Ovary (tissue), 7 donors: ENCODE measurements at regions not wholly inside any gene's neighbourhood (a gene's known extent, or its start where the extent isn't known, plus 50 kb on each side); places are given as distances from the start of the nearest gene placed in this dataset.

Experiments used
- DNase-seq, 5 donors: peaks; one replicate each; pipeline ENCODE4 v3.0.0-alpha.2; 2019 to 2020
- H3K27ac ChIP-seq, 2 donors: fragments of 200-600 bp; one replicate each; pipeline versions ENCODE4 v1.5.1 to v1.8.0; 2019 to 2022
- H3K27me3 ChIP-seq: fragments of 200-600 bp; one replicate; pipeline ENCODE4 v1.8.0; 2022
- H3K36me3 ChIP-seq: fragments of 200-600 bp; sonication (generic); one replicate; pipeline ENCODE4 v1.5.1; 2019
- H3K4me1 ChIP-seq: one replicate; pipeline ENCODE4 v1.8.1; 2013; ENCODE audit warnings: mild to moderate bottlenecking, moderate library complexity; ENCODE audit not compliant: insufficient read depth
- H3K4me3 ChIP-seq: fragments of 200-600 bp; sonication (generic); one replicate; pipeline ENCODE4 v1.5.1; 2017
- H3K9me3 ChIP-seq, 2 donors: fragments of 200-600 bp in 1 of 2; sonication (generic) in 1 of 2; one replicate each; pipeline versions ENCODE4 v1.5.1 to v1.8.1; 2013 to 2019; ENCODE audit warnings: mild to moderate bottlenecking in 1 of 2, moderate library complexity in 1 of 2
- CTCF ChIP-seq, 3 donors: fragments of 450-650 bp in 2 of 3; fragments of 200-600 bp in 1 of 3; IDR thresholded peaks; one replicate each; pipeline versions ENCODE4 v1.5.1 to v1.8.0; 2016 to 2022; ENCODE audit warnings: antibody characterized with exemption in 3 of 3, mild to moderate bottlenecking in 1 of 3
- EP300 ChIP-seq: sonication (generic); formaldehyde crosslinking; IDR thresholded peaks from one replicate; pipeline ENCODE4 v1.6.1; 2017; ENCODE audit warnings: antibody characterized with exemption
- POLR2A ChIP-seq: fragments of 450-650 bp; IDR thresholded peaks from one replicate; pipeline ENCODE4 v1.6.1; 2017; ENCODE audit warnings: antibody characterized with exemption, mild to moderate bottlenecking, moderate library complexity
- WGBS, 3 donors: extraction: QIAGEN DNeasy Blood & Tissue Kit in 1 of 3; methylation state at CpG; one replicate each; pipeline versions ENCODE4 v1.1.5 to v1.1.7; 2013 to 2017; 5-methylcytosine and 5-hydroxymethylcytosine counted together
- intact Hi-C, 4 donors: fragments of 100-400 bp; cut with DNase I; formaldehyde crosslinking; loops; one replicate each; pipeline versions ENCODE4 v1.11.0 to v1.15.1; 2022 to 2023
- donor health status: DM: no; HTN: no; CAD: no; lungs with moderate emphysema.
- donor health status: DM: no; HTN: no; CAD: no.
- donor health status: Bipolar disorder and iron deficiency.
- donor health status: DM: no; HTN: no; CAD: no.
- donor health status: DM: yes; HTN: yes; CAD: no.

- no peaks in the 10 kb centered on the region for H3K9me3 ChIP-seq
- no peak overlapping the region for H3K4me3 ChIP-seq
- H3K27me3 ChIP-seq = no peaks in the 10 kb centered on the region
- no peaks in the 10 kb centered on the region for H3K4me1 ChIP-seq
- H3K36me3 ChIP-seq = no peaks in the 10 kb centered on the region
- intact Hi-C loops = no loop called here
- no peak overlapping the region for H3K27ac ChIP-seq
- no peak for DNase-seq
- TF ChIP-seq EP300 (no peak), POLR2A (no peak), CTCF (IDR thresholded peaks at IDR 0.05) (no peak)
- 59 to 79% (median 62%) methylated on average over 12 of the region's 12 CpGs for WGBS, 3 donors
Observed at GRCh38 chr9:135371535-135371934, 108.0 kb upstream of the PPP1R26 start.

- no peaks in the 10 kb centered on the region for H3K27me3 ChIP-seq
- H3K4me1 ChIP-seq = no peaks in the 10 kb centered on the region
- 35 to 53% (median 44%) methylated on average over 15 to 16 of the region's 16 CpGs for whole genome bisulfite sequencing, 3 donors
- no peaks in the 10 kb centered on the region for H3K36me3 ChIP-seq
- H3K27ac ChIP-seq = no peak overlapping the region
- H3K9me3 ChIP-seq = no peaks in the 10 kb centered on the region
- intact Hi-C loops = no loop called here
- H3K4me3 ChIP-seq = no peak overlapping the region
- no peak for TF ChIP-seq CTCF (IDR thresholded peaks at IDR 0.05)
- TF ChIP-seq EP300 = no peak
- TF ChIP-seq POLR2A = no peak
- DNase-seq = no peak
Observed at GRCh38 chr9:135372036-135372435, 107.5 kb upstream of the PPP1R26 start.

GRCh38 chr9:135372501-135373008 lies 107.0 kb upstream of the PPP1R26 start:
- Histone ChIP-seq H3K27ac (no peak overlapping the region), H3K36me3 (no peaks in the 10 kb centered on the region), H3K9me3 (no peaks in the 10 kb centered on the region), H3K27me3 (no peaks in the 10 kb centered on the region), H3K4me1 (no peaks in the 10 kb centered on the region), H3K4me3 (no peak overlapping the region)
- TF ChIP-seq POLR2A (no peak), EP300 (no peak), CTCF (IDR thresholded peaks at IDR 0.05) (no peak)
- intact Hi-C loops = no loop called here
- WGBS, 3 donors = 56 to 65% (median 64%) methylated on average over 17 to 21 of the region's 21 CpGs
- no peak for DNase-seq

GRCh38 chr9:135373151-135373685 lies 106.4 kb upstream of the PPP1R26 start:
- Histone ChIP-seq H3K9me3 (no peaks in the 10 kb centered on the region), H3K4me3 (no peak overlapping the region), H3K4me1 (no peaks in the 10 kb centered on the region), H3K27me3 (no peaks in the 10 kb centered on the region), H3K27ac (no peak overlapping the region), H3K36me3 (no peaks in the 10 kb centered on the region)
- 82 to 83% (median 82%) methylated on average over 21 to 22 of the region's 22 CpGs for WGBS, 3 donors
- intact Hi-C loops = no loop called here
- no peak for DNase-seq
- TF ChIP-seq EP300 = no peak
- no peak for TF ChIP-seq POLR2A

GRCh38 chr9:135373820-135374219 lies 105.8 kb upstream of the PPP1R26 start:
- no peaks in the 10 kb centered on the region for H3K27me3 ChIP-seq
- no peak overlapping the region for H3K4me3 ChIP-seq
- intact Hi-C loops = no loop called here
- H3K4me1 ChIP-seq = no peaks in the 10 kb centered on the region
- H3K9me3 ChIP-seq = no peaks in the 10 kb centered on the region
- no peak for DNase-seq
- H3K27ac ChIP-seq = no peak overlapping the region
- TF ChIP-seq CTCF (IDR thresholded peaks at IDR 0.05) (no peak), EP300 (no peak), POLR2A (no peak)
- WGBS, 3 donors = 1 to 8% (median 3%) methylated on average over 10 of the region's 10 CpGs
- no peaks in the 10 kb centered on the region for H3K36me3 ChIP-seq
